Left ventricle myocardium superior (tissue), 1 donor: ENCODE measurements at regions not wholly inside any gene's neighbourhood (a gene's known extent, or its start where the extent isn't known, plus 50 kb on each side); places are given as distances from the start of the nearest gene placed in this dataset.
A peak's percentile ranks its signal among the peaks of the same experiment; 100 is the strongest.
"Not testable (repeated sequence)": the region's sequence is repeated elsewhere in the genome, so short reads cannot be mapped to it uniquely, and the experiment has no call there.

Source experiments
- ATAC-seq: fragments of 200-7000 bp; cut with Tn5 transposase; one replicate; pipeline ENCODE4 v1.9.1; 2020; ENCODE audit warnings: mild to moderate bottlenecking, moderate library complexity
- DNase-seq: peaks from one replicate; pipeline ENCODE4 v3.0.0-alpha.2; 2020
- intact Hi-C: fragments of 100-400 bp; cut with micrococcal nuclease; formaldehyde crosslinking; loops from one replicate; pipeline ENCODE4 v1.11.0; 2022
- donor health status: DM: no; HTN: yes; CAD: no; lungs with severe emphysema.

GRCh38 chrX:22516893-22517292 is 244.2 kb downstream of the CBLL2 start:
- ATAC-seq = no peak
- no peak for DNase-seq
- intact Hi-C loops = no loop called here

- intact Hi-C loops = no loop called here
- ATAC-seq (no peak), DNase-seq (no peak)
These were observed 247.6 kb downstream of the CBLL2 start for GRCh38 chrX:22520128-22520828.

- no peak for ATAC-seq
- no peak for DNase-seq
- intact Hi-C loops = no loop called here
These were observed 253.6 kb downstream of the CBLL2 start for GRCh38 chrX:22526339-22526738.

DNA sequence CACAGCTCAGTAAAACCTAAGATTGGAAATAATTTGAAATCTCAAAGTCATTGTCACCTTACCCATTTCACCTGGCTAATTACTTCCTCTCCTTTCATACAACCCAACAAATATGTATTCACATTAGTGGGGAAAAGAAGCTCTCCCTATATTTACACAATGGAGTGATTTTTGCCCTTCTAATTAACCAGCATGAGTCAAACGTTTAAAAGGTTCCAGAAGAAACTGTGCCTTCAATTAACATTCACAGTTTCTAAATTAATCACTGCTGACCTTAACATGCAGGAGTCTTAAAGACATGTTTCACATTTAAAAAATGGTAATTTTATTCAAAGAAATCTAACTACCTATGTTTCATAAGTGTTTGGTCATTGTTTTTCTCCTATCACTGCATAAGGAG is 254.6 kb downstream of the CBLL2 start:
- ATAC-seq (no peak), DNase-seq (no peak)
- intact Hi-C loops = no loop called here

DNA sequence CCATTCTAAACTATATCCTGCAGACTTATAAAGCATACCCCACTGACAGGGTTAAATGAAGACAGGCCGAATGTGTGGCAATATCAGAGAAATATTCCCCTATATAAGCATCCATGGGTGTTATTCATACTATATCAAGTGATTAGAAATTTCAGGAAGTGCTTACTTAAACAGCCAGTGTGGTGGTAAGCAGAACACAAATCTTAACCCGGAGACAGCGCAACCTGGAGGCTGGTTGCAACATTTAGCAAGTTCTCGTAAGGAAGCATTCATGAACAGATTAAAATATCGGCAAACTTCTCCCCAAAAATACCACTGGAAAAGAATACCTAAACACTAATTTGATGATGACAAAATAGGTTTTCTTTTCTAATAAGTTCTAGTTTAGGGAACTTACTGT is 261.2 kb downstream of the CBLL2 start:
- no peak for ATAC-seq
- DNase-seq = no peak
- intact Hi-C loops = no loop called here

GRCh38 chrX:22534643-22535042 is 261.9 kb downstream of the CBLL2 start:
- intact Hi-C loops = no loop called here
- ATAC-seq (peak; percentile 37), DNase-seq (peak; percentile 33)

DNA sequence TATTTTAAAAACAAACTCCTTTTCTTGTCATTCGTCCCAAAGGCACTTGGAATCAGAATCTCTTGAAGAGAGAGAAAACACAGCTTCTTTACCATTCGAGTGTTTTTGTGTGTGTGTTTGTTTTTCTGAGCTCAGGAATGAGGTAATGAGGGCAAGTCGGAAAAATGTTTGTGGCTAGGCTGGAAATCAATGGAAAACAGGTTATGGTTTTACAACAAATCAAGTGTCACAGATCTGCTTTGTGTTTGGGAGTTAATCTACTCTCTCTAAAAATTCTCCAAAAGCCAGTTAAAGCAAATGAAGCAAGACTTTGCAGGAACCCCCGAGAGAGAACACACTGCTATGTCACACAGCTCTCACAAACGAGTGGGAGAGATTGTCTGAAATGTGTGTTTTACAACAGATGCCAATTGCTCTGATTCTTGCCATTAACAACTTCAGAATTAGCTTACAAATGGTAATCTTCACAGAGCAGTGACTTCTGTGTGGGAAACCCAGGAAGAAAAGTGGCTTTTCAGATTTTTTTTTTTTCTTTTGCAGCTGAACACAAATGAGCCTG is 264.1 kb downstream of the CBLL2 start:
- DNase-seq (no peak), ATAC-seq (no peak)
- intact Hi-C loops = no loop called here

GRCh38 chrX:22538580-22538979 is 265.9 kb downstream of the CBLL2 start:
- intact Hi-C loops = no loop called here
- ATAC-seq = no peak

GRCh38 chrX:22541926-22542325 is 269.2 kb downstream of the CBLL2 start:
- DNase-seq = no peak
- intact Hi-C loops = no loop called here
- no peak for ATAC-seq

More at GRCh38 chrX:22538580-22538979, 265.9 kb downstream of the CBLL2 start:
- no peak for DNase-seq

DNA sequence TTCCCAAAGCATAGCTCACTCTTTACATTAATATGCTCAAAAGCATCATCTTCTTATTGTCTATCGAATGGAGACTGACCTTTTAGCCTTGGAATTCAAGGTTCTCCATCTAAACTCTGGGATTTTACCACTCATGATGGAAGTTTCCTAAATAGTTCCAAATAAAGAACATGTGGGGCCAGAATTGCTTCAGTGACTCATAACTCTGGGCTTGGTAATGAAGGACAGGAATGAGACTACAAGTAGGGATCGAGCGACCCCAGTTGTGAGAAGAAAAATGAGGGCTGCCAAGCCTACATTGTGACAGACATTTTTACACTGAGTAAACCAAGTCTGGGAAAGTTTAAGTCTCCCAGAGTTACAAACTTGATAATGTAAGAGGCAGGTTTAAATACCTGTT is 269.9 kb downstream of the CBLL2 start:
- intact Hi-C loops = no loop called here
- no peak for ATAC-seq

DNA sequence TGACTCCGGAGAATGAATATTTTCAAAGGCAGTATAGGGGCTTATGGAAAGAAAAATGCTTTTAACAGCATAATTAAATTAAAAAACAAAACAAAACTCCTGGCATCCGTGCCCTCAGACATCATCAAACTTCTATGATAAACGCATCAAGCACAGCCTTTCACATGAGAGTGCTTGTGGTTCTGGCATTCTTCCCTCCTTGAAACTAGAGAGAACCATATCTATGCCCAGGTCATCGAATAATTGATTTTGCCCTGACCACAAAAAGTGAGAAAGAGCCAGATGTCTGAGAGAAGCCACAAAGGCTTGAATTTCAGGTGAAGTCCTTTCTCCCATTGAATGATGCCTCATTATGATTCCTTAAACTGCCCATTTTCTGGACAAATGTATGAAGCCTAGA is 286.8 kb downstream of the CBLL2 start:
- DNase-seq (no peak), ATAC-seq (no peak)
- intact Hi-C loops = no loop called here

More for the DNA sequence above, 269.9 kb downstream of the CBLL2 start:
- DNase-seq = no peak

- intact Hi-C loops = no loop called here
- no peak for DNase-seq
- ATAC-seq = no peak
These were observed 302.6 kb downstream of the CBLL2 start for GRCh38 chrX:22575161-22575845.

DNA sequence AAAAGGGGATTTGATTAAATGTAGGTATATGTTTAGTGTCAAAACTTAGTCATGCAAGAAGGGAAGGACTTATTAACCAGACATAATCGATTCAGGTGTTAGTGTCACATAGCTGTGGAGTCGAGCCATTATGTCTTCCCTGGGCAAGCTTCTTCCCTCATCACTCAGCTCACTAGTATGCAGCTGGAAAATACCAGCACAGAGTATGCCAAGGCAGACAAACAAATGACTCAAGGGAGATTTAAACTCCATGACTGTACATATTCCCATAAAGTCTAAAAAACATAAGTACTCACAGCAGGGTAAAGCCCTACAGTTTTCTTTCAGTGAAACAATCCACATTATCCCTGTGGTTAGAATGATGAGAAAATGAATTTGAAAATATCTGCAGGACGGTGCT is 304.5 kb downstream of the CBLL2 start:
- ATAC-seq (no peak), DNase-seq (no peak)
- intact Hi-C loops = no loop called here

- DNase-seq = no peak
- intact Hi-C loops = no loop called here
- ATAC-seq = no peak
These were observed 313.1 kb downstream of the CBLL2 start for GRCh38 chrX:22585831-22586230.

DNA sequence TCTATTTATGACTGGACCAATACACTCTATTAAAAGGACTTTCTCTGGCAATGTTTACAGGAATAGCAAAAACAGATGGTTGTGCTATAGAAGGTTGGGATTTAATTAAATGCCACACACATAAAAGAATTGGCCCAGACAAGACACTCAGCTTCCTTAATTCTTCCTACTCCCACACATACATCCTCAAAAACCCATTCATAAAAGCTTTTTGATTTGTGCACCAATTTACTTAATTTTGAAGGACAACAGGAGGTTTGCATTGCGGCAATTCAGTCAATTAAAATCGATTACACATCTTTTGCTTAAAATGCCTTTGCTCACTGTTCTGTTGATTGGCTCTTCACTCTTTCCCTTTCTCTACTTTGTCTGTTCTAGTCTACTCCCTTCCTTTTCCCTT is 317.1 kb downstream of the CBLL2 start:
- intact Hi-C loops = no loop called here
- ATAC-seq (no peak), DNase-seq (no peak)

DNA sequence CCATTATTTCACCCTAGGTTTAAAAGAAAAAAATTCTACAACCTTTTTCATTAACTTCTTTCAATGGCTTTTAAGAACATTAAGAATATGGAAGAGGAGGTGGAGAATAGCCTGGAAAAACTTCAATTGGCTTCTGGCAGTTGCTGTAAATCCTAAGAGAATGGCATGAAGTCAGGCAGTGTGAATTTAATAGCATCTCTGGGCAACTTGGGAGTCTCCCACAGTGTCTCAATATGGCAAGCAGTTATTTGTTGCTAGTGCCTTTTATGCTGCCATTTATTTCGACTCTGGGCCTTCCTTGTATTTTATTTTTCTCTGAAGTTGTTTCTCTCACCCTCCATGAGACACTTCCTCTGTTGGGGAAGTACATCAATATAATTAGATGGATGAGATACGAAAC is 322.1 kb downstream of the CBLL2 start:
- intact Hi-C loops = no loop called here
- no peak for DNase-seq
- ATAC-seq = no peak

- ATAC-seq (no peak), DNase-seq (no peak)
- intact Hi-C loops = no loop called here
These were observed 330.3 kb downstream of the CBLL2 start for GRCh38 chrX:22603060-22603459.

GRCh38 chrX:22609452-22609851 is 336.7 kb downstream of the CBLL2 start:
- ATAC-seq, intact Hi-C loops, DNase-seq: not testable (repeated sequence)

GRCh38 chrX:22616867-22617266 is 344.2 kb downstream of the CBLL2 start:
- ATAC-seq (no peak), DNase-seq (no peak)
- intact Hi-C loops = no loop called here

DNA sequence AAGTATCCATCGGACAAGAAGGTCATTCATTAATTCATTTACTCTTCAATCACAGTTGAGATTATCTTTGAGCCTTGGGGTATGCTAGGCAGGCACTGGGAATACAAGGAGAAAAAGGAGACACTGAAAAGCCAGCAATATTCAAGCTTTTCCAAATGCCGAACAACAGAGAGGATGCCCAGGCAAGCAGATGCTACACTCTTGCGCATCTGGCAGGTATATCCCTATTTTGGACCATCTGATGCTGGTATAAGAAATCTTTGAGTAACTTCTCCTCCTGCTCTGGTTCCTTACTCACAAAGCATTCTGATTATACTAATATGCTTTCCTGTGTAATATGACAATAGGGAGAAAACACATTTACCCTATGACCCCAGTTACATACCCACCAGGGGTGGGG is 354.9 kb downstream of the CBLL2 start:
- DNase-seq (no peak), ATAC-seq (no peak)
- intact Hi-C loops = no loop called here

GRCh38 chrX:22628275-22628674 is 355.6 kb downstream of the CBLL2 start:
- ATAC-seq (peak; percentile 91), DNase-seq (no peak)
- intact Hi-C loops = no loop called here
